WTC11 (cell line): ENCODE measurements at regions not wholly inside any gene's neighbourhood (a gene's known extent, or its start where the extent isn't known, plus 50 kb on each side); places are given as distances from the start of the nearest gene placed in this dataset.

Source experiments
- ATAC-seq: fragments of 200-7000 bp; cut with Tn5 transposase; 2 replicates; pipeline ENCODE4 v1.10.0; 2021; ENCODE audit warnings: mild to moderate bottlenecking, moderate library complexity
- CTCF ChIA-PET: fragments of 300-600 bp; sonication (Branson Sonifier 250); formaldehyde crosslinking; loops from one replicate; lab custom pipeline; 2021; ENCODE audit warnings: antibody characterized with exemption; lab: Charles Lee
- POLR2A ChIA-PET: fragments of 350-600 bp; sonication (Branson Sonifier 250); formaldehyde crosslinking; loops from one replicate; lab custom pipeline; 2021; ENCODE audit warnings: antibody characterized with exemption; lab: Charles Lee
- DNase-seq: peaks from one replicate; pipeline ENCODE4 v3.0.0; 2021; ENCODE audit warnings: low spot score
- H3K27ac Mint-ChIP-seq: 2 replicates; pipeline ENCODE4 v1.8.0; 2021; ENCODE audit warnings: mixed read lengths
- H3K27me3 Mint-ChIP-seq: 2 replicates; pipeline ENCODE4 v1.8.0; 2021; ENCODE audit warnings: low read depth, mild to moderate bottlenecking, moderate library complexity, mixed read lengths
- H3K36me3 Mint-ChIP-seq: 2 replicates; pipeline ENCODE4 v1.8.0; 2021; ENCODE audit warnings: mixed read lengths
- H3K4me1 Mint-ChIP-seq: 2 replicates; pipeline ENCODE4 v1.8.0; 2022; ENCODE audit warnings: mixed read lengths
- H3K4me3 Mint-ChIP-seq: 2 replicates; pipeline ENCODE4 v1.8.0; 2021; ENCODE audit warnings: mild to moderate bottlenecking, moderate library complexity, mixed read lengths
- H3K9me3 Mint-ChIP-seq: 2 replicates; pipeline ENCODE4 v1.8.0; 2021; ENCODE audit warnings: mixed read lengths
- AFF4 ChIP-seq: sonication (generic); formaldehyde crosslinking; IDR thresholded peaks from 2 replicates; pipeline ENCODE4 v1.8.1; 2023; ENCODE audit warnings: mild to moderate bottlenecking, missing genetic modification reagents, borderline replicate concordance
- AR ChIP-seq: fragments of 250-450 bp; sonication (Bioruptor Pico); IDR thresholded peaks from 2 replicates; pipeline ENCODE4 v1.9.0; 2021; ENCODE audit warnings: mild to moderate bottlenecking
- CBFB ChIP-seq: sonication (generic); formaldehyde crosslinking; IDR thresholded peaks from 2 replicates; pipeline ENCODE4 v1.8.1; 2022; ENCODE audit warnings: mild to moderate bottlenecking, low read depth, missing genetic modification reagents
- CREM ChIP-seq: sonication (generic); formaldehyde crosslinking; IDR thresholded peaks from 2 replicates; pipeline ENCODE4 v1.8.1; 2022; ENCODE audit warnings: mild to moderate bottlenecking, missing genetic modification reagents, moderate library complexity
- ELF4 ChIP-seq: sonication (generic); formaldehyde crosslinking; IDR thresholded peaks from 2 replicates; pipeline ENCODE4 v1.8.1; 2022; ENCODE audit warnings: low read depth, mild to moderate bottlenecking, moderate library complexity, missing genetic modification reagents
- ESRRA ChIP-seq: sonication (generic); formaldehyde crosslinking; IDR thresholded peaks from 2 replicates; pipeline ENCODE4 v1.8.1; 2022; ENCODE audit warnings: mild to moderate bottlenecking, missing genetic modification reagents, borderline replicate concordance
- FOXJ3 ChIP-seq: sonication (generic); formaldehyde crosslinking; IDR thresholded peaks from 2 replicates; pipeline ENCODE4 v1.9.0; 2021; ENCODE audit warnings: missing genetic modification reagents, mild to moderate bottlenecking, borderline replicate concordance
- FOXP4 ChIP-seq: sonication (generic); formaldehyde crosslinking; IDR thresholded peaks from 2 replicates; pipeline ENCODE4 v1.8.0; 2022; ENCODE audit warnings: mild to moderate bottlenecking, missing genetic modification reagents
- JAZF1 ChIP-seq: fragments of 250-450 bp; sonication (Bioruptor Pico); IDR thresholded peaks from 2 replicates; pipeline ENCODE4 v1.9.0; 2021; ENCODE audit warnings: moderate library complexity, mild to moderate bottlenecking, inconsistent platforms
- NR3C1 ChIP-seq: sonication (generic); formaldehyde crosslinking; conservative IDR thresholded peaks from 2 replicates; pipeline ENCODE4 v1.8.1; 2023; ENCODE audit warnings: low read depth, mild to moderate bottlenecking, missing genetic modification reagents
- OVOL2 ChIP-seq: fragments of 250-450 bp; sonication (Bioruptor Pico); IDR thresholded peaks from 2 replicates; pipeline ENCODE4 v1.9.0; 2021; ENCODE audit warnings: mild to moderate bottlenecking, borderline replicate concordance
- ZBTB21 ChIP-seq: sonication (generic); formaldehyde crosslinking; IDR thresholded peaks from 2 replicates; pipeline ENCODE4 v1.8.1; 2023; ENCODE audit warnings: mild to moderate bottlenecking, missing genetic modification reagents, borderline replicate concordance
- ZNF263 ChIP-seq: sonication (generic); formaldehyde crosslinking; IDR thresholded peaks from 2 replicates; pipeline ENCODE4 v1.8.1; 2022; ENCODE audit warnings: low read depth, mild to moderate bottlenecking, moderate library complexity, missing genetic modification reagents
- ZNF423 ChIP-seq: fragments of 250-450 bp; sonication (Bioruptor Pico); IDR thresholded peaks from 2 replicates; pipeline ENCODE4 v2.1.2; 2022; ENCODE audit warnings: mild to moderate bottlenecking, moderate library complexity
- ZNF671 ChIP-seq: fragments of 250-450 bp; sonication (Bioruptor Pico); IDR thresholded peaks from 2 replicates; pipeline ENCODE4 v1.8.0; 2021; ENCODE audit warnings: mild to moderate bottlenecking
- TF ChIP-seq, protein P1 (sequence below): sonication (generic); formaldehyde crosslinking; IDR thresholded peaks from 2 replicates; pipeline ENCODE4 v1.8.0; 2023; ENCODE audit warnings: missing genetic modification reagents
- TF ChIP-seq, protein P2 (sequence below): sonication (generic); formaldehyde crosslinking; IDR thresholded peaks from 2 replicates; pipeline ENCODE4 v1.8.0; 2022; ENCODE audit warnings: mild to moderate bottlenecking, missing genetic modification reagents
- TF ChIP-seq, protein P3 (sequence below): sonication (generic); formaldehyde crosslinking; IDR thresholded peaks from 2 replicates; pipeline ENCODE4 v1.8.1; 2023; ENCODE audit warnings: mild to moderate bottlenecking, missing genetic modification reagents
- TF ChIP-seq, protein P4 (sequence below): sonication (generic); formaldehyde crosslinking; IDR thresholded peaks from 2 replicates; pipeline ENCODE4 v1.8.1; 2023; ENCODE audit warnings: mild to moderate bottlenecking, moderate library complexity, missing genetic modification reagents

DNA sequence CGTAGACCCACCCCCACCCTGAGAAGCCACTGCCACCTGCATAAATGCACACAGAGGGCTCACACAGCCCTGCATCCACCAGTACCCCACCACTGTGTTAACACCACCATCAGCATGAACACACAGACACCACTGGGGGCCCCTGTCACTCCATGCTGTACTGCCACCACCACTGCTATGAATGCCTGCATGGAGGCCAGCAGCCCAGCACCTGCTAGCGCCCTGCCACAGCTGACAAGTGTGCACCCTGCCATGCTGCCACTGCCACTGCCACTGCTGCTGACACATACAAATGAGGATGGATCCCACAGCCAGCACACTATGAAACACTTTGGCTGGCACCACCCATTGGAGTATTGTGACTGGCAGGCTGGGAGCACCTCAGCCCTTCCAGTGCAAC, 361.0 kb downstream of the TAFA4 start:
- no peak overlapping the region for H3K4me3 Mint-ChIP-seq
- TF ChIP-seq JAZF1 (CRISPR knock-in tag) (no peak), ZNF671 (CRISPR knock-in tag) (no peak), FOXJ3 (no peak), FOXP4 (no peak), CREM (CRISPR knock-in tag) (no peak), NR3C1 (CRISPR knock-in tag) (no peak), ZBTB21 (CRISPR knock-in tag) (no peak), ESRRA (CRISPR knock-in tag) (no peak), ZNF423 (CRISPR knock-in tag) (no peak), ZNF263 (CRISPR knock-in tag) (no peak), CBFB (no peak), AFF4 (CRISPR knock-in tag) (no peak), OVOL2 (CRISPR knock-in tag) (no peak), AR (CRISPR knock-in tag) (no peak), ELF4 (CRISPR knock-in tag) (no peak)
- TF ChIP-seq, protein P1, sequence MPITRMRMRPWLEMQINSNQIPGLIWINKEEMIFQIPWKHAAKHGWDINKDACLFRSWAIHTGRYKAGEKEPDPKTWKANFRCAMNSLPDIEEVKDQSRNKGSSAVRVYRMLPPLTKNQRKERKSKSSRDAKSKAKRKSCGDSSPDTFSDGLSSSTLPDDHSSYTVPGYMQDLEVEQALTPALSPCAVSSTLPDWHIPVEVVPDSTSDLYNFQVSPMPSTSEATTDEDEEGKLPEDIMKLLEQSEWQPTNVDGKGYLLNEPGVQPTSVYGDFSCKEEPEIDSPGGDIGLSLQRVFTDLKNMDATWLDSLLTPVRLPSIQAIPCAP (CRISPR knock-in tag): no peak
- TF ChIP-seq, protein P2, sequence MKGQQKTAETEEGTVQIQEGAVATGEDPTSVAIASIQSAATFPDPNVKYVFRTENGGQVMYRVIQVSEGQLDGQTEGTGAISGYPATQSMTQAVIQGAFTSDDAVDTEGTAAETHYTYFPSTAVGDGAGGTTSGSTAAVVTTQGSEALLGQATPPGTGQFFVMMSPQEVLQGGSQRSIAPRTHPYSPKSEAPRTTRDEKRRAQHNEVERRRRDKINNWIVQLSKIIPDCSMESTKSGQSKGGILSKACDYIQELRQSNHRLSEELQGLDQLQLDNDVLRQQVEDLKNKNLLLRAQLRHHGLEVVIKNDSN: no peak
- TF ChIP-seq, protein P3, sequence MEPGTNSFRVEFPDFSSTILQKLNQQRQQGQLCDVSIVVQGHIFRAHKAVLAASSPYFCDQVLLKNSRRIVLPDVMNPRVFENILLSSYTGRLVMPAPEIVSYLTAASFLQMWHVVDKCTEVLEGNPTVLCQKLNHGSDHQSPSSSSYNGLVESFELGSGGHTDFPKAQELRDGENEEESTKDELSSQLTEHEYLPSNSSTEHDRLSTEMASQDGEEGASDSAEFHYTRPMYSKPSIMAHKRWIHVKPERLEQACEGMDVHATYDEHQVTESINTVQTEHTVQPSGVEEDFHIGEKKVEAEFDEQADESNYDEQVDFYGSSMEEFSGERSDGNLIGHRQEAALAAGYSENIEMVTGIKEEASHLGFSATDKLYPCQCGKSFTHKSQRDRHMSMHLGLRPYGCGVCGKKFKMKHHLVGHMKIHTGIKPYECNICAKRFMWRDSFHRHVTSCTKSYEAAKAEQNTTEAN (CRISPR knock-in tag): no peak
- TF ChIP-seq, protein P4, sequence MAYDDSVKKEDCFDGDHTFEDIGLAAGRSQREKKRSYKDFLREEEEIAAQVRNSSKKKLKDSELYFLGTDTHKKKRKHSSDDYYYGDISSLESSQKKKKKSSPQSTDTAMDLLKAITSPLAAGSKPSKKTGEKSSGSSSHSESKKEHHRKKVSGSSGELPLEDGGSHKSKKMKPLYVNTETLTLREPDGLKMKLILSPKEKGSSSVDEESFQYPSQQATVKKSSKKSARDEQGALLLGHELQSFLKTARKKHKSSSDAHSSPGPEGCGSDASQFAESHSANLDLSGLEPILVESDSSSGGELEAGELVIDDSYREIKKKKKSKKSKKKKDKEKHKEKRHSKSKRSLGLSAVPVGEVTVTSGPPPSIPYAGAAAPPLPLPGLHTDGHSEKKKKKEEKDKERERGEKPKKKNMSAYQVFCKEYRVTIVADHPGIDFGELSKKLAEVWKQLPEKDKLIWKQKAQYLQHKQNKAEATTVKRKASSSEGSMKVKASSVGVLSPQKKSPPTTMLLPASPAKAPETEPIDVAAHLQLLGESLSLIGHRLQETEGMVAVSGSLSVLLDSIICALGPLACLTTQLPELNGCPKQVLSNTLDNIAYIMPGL (CRISPR knock-in tag): no peak
- H3K27ac Mint-ChIP-seq: no peak overlapping the region
- ChIA-PET POLR2A (no interaction called here), CTCF (no interaction called here)
- H3K27me3 Mint-ChIP-seq: no peaks in the 10 kb centered on the region
- H3K9me3 Mint-ChIP-seq: peaks cover 15% of the 10 kb centered on the region
- ATAC-seq (no peak), DNase-seq (no peak)
- H3K4me1 Mint-ChIP-seq: peaks cover 9% of the 10 kb centered on the region
- 0 out of 2 replicates have a peak, but pooled peaks cover 3% of the 10 kb centered on the region for H3K36me3 Mint-ChIP-seq
